Inflammatory macrophage (primary cell): ENCODE measurements at regions not wholly inside any gene's neighbourhood (a gene's known extent, or its start where the extent isn't known, plus 50 kb on each side); places are given as distances from the start of the nearest gene placed in this dataset.

Experiments
- DNase-seq, 2 donors: peaks; one replicate each; pipeline ENCODE4 v3.0.0-alpha.2; 2020 to 2022

DNA sequence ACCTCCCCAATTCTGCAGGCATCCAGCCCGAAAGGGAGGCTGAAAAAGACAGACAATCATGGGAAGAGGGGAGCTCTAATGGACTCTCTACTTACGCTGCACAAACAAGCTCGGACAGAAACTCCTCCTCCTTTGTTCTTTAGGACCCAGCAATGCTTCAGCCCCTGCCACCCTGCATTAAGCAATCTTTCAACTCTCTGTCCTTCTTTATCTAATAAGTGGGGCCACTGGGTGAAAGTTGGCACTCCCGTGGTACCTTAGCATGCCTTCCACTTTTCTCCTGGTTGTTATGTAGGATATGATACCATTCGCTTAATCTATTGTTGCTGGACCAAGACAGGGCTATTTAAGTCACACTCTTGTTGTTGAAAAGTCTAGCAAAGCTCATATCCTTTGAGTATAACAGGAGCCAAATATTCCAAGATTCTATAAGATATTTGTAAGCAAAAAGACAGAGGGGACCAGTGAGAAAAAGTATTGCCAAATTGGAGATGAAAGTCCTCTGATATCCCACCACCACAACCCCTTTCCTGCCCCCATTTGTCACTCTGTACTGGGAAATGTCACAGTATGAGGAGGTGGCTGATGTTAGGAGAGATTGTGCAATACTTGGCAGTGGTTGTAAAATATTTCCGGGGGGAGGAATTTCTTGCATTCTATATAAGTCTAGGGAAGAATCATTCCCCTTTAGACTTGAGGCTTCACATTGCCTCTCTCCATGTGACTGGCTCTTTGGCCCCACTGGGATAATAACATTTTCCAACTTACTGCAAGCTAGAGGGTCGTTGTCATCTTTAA lies 137.3 kb upstream of the GJB5 start:
- peak; percentile 22 to 35 for DNase-seq

DNA sequence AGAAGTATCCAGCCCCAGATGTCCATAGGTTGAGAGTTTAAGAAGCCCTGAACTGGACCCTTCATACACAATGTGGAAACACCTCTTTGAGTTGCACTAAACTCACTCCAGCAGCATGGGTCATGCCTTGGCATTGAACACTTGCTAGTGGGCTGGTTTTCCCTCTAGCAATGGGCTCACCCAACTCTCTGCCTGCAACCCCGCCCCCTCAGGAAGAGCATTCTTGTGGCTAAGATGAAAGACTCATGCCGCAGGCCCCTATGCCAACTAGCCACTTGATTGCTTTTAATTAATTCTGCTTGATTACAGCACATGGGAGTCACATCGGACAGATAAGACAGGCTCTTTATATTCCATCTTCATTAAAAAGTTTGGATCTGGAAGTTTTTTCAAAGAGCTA lies 136.5 kb upstream of the GJB5 start:
- DNase-seq, result no peak

DNA sequence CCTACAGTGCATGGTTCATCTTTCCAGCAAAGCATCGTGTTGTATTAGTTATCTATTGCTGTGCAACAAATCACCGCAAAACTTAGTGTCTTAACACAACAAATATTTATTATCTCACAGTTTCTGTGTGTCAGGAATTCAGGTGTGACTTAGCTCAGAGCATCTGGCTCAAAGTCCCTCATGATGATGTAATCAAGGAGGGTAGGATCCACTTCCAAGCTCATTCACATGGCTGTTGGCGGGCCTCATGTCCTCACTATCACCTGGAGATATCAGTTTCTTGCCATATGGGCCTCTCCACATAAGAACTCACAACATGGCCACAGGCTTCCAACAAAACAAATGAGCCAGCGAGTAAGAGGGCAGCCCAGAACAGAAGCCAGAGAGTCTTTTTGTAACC lies 135.6 kb upstream of the GJB5 start:
- DNase-seq, result no peak

DNA sequence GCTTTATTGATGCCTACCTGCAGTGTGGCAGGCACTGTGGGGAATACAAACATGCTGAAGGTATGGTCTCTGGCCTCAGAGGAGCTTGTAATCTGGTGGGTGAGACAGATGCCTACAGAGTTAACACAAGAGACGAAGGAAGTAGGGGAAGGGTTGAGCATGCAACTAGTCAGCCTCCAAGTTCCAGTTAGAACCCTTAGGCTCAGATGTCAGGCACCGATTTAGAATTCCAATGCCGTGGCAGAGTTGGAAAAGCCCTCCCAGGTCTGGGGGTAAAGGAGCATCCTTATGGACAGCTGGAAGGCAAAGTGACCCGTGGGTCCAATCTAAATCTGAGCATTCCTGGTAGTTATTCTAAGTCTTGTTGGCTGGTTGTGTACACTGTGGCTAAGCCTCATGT lies 132.9 kb upstream of the GJB5 start:
- DNase-seq, result no peak

DNA sequence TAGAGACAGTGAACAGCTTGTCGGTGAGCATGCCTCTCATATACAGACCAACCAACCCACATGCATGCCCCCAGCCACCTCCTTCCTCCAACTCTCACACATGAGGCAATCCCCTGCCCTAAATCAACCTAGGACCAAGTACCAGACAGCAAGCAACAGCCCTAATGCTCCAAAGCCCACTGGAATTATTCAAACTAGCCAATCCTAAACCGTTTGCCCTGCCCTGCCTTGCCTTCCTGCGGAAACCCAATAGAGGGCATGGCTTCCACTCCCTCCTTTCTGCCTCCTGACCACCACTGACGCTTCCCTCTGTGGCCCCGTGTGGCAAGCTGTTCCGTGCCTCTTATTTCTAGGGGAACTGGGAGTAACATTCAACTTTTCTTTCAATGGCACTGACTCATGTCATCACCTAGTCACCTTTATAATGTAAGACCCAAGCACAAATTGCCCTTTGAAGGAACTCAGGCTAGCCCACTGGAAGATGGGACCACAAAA lies 129.3 kb upstream of the GJB5 start:
- peak; percentile 3 to 24 for DNase-seq

DNA sequence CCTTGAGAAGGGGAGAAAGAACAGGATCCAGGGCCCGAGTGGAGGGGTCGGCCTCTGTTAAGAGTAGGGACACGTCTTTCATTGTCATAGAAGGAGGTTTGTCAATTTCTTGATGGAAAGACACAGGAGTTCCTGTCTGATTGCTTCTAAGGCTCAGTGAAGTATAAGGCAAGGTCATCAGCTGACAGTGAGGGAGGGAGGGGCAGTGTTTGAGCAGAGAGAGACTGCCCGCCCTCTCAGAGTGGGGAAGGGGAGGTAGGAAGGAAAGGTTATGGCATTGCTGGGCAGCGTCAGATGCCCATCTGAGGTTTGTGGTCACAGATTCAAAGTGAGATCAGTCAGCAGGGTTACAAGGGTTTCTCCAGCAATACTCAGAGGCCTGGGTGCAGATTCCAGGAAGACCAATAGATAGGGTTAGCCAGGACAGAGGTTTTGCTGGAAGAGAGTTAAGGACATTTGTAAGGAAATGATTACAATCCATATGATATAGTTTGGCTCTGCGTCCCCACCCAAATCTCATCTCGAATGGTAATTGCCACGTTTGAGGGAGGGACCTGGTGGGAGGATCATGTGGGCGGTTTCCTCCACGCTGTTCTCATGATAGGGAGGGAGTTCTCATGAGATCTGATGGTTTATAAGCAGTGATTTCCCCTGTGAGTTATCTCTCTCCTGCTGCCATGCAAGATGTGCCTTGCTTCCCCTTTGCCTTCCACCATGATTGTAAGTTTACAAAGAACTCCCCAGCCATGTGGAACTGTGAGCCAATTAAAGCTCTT lies 127.2 kb upstream of the GJB5 start:
- peak in 1 of 2 donors; percentile 7 for DNase-seq

DNA sequence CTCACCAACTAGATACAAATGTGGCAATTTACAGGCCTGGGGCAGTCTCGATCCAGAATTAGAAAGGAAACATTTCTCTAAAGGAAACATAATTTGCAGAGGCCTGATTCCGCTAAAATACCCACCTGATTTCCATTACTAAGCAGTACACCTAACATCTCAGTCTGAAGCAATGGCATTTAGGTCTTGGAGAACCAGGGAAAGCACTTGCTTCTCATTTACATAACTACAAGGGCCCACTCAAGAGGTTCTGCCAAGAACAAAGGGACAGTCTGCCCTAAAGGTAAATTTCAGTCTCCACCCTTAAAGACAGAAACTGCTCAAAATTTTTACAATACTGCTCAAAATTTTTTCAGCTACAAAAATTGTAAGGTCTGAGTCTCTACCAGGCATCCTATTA lies 123.7 kb upstream of the GJB5 start:
- no peak for DNase-seq

DNA sequence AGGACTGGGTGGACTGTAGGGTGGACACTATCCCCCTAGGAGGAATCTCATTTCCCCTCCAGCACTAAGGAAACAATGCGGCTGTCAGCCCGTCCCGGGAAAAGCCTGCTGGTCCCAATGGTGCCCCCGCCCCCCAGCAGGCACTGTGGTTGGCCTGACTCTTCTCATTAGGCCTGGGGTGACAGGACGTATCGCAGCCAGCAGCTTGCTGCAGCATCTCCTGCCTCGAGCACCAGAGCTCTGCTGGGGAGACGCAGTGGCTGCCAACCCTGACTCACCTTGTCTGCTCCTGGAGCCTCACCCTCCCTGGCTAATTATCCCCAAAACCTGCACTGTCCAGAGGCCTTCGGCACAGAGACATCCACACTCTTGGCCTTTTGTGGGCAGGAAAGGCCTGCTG lies 115.1 kb upstream of the GJB5 start:
- no peak for DNase-seq

DNA sequence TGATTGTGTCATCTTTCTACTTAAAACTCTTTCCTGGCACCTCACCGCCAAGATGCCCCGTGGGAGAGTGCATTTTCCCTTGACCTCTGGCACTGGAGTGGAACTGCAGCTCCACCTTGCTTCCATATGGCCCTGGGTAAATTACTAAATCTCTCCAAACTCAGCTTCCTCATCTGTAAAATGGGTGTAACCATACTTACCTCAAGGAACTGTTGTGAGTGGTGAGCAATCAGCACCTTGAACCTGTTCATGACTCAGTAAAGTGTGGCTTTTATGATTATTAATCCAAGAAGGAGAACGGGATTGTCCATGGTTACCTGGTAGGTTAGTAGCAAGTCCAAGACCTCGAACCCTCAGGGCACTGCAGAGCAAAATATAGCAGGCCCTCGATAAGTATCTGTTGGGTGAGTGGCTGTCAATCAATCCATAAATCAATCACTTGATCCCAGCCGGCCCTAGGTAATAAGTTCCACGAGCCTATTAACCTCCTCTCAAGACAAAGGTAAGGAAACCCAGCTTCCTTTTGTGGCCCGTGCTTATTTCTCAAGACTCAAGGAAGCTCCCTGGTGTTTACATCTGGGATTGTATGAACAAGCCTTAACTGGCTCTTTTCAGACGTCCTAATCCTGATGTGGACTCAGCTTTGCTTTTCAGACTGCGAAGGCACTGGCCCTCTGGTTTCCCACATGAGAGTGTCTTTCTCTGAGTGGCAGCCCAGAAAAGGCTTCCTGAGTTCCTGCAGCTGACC lies 114.0 kb upstream of the GJB5 start:
- DNase-seq, result no peak

DNA sequence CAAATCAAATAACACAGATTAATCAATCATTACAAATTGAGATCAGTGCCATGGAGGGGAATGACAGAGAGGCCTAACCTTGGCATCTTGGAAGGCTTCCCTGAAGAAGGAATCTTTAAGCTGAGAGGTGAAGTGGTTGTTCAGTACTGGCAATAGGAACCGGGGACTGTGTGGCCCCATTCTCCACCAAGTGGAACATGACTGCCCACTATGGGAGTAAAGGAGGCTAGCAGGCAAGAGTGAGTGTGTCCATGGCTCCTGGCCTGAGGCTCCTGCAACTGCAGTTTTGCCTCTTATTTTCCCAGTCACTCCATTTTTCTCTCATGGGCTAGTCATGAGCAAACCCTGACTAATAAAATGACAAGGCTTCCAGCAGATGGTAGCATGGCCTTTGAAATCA lies 112.2 kb upstream of the GJB5 start:
- no peak for DNase-seq

DNA sequence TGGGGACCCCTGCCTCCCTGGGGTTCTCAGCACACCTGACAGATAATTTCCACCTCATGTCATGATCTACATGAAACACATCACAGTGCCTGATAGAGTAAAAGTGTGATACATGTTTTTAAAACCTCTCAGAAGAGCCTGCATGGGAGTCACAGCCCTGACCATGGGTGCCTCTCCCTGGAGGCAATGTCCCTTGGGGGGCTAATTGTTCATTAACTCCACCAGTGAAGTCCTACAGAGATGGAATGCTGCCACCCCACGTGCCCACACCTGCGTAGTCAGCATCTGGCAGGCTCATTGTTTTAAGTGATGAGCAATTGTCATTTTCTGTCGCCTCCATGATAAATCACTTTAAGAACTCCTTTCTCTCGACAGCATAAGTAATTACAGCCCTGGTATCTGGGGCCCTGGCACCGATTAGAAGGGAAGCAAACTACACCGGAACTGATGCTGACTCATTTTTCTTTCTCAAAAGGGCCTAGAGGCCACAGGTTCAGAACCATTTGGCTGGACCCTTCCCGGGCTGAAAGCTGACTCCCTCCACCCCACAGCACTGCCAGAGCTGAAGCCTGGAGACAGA lies 109.6 kb upstream of the GJB5 start:
- DNase-seq, result no peak

DNA sequence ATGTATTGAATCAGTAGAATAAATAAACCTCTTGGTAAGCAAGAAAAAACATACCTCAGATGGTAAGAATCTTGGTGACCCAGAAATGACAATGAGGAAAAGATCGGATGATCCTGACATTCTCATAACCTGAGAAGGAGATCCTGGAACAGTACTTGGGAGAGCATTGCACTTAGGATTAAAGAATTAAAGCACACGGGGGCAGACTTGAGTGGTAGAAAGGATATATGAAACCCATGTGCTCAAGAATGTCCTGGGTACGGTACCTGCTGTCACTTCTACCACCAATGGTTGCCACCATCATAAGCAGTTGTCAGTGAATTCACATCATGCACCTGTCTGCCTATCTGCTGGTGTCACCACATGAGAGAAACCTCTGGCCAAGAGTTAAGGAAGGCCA lies 108.9 kb upstream of the GJB5 start:
- no peak for DNase-seq

DNA sequence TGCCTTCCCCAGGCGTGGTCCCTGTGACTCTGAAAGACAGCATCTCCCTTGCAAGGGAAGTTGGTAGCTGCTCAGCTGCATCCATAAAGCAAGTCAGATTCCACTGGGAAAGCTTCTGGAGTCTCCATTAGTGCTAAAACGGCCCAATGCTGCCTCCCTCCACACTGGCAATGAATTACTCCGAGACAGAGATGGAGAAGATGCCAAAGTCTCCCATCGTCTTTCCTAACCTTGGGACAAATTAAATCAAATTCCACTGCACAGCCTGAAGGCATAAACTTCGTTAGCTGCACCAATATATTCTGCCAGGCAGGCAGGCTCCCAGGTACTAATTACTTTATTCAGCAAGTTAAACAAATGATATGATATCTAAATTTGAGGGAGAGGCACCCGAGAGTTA lies 106.3 kb upstream of the GJB5 start:
- DNase-seq, result no peak

DNA sequence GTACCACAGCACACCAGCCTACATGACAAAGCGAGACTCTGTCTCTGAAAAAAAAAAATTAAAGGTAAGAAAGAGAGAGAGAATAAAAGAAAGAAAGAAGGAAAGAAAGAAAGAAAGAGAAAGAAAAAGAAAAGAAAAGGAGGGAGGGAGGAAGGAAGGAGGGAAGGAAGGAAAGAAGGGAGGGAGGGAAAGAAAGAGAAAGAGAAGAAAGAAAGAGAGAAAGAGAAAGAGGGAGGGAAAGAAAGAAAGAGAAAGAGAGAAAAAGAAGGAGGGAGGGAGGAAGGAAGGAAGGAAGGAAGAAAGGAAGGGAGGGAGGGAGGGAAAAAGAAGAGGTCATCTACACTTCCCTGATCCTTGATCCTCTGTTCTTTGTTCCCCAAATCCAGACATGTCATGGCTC lies 104.8 kb upstream of the GJB5 start:
- no peak for DNase-seq

DNA sequence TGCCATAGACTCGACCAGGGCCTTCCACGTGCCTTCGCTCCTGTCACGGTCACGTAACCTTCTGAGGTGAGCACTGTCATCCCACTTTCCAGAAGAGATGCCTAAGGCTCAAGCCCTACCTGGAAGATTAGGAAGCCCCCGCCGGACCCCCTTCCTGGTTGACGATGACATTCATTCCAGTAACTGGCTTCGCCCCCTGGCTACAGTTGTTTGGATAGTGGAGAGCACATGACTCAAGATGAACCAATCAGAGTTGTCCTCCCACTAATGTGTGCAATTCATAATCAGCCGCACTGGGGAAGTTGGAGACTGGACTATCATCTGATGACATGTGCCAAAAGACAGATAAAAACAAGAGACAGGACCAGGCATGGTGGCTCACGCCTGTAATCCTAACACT lies 104.0 kb upstream of the GJB5 start:
- DNase-seq, result no peak

DNA sequence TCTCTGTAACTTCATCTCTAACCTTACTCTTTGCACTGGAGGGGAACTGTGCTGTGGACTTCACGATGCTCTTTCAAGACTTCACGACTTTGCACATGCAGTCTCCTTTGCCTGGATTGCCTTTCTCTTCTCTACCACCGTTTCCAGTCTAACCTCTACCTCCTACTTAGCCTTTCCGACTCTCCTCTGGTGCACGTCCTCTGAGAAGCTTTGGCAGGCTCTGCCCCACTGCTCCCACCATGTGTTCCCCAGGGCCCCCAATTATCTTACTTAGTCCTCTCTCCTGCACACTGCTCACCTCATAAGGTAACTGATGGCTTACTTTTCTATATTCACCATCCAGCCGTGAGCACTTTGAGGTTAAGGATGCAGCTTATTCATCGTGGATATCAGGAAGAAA lies 101.7 kb upstream of the GJB5 start:
- no peak for DNase-seq

DNA sequence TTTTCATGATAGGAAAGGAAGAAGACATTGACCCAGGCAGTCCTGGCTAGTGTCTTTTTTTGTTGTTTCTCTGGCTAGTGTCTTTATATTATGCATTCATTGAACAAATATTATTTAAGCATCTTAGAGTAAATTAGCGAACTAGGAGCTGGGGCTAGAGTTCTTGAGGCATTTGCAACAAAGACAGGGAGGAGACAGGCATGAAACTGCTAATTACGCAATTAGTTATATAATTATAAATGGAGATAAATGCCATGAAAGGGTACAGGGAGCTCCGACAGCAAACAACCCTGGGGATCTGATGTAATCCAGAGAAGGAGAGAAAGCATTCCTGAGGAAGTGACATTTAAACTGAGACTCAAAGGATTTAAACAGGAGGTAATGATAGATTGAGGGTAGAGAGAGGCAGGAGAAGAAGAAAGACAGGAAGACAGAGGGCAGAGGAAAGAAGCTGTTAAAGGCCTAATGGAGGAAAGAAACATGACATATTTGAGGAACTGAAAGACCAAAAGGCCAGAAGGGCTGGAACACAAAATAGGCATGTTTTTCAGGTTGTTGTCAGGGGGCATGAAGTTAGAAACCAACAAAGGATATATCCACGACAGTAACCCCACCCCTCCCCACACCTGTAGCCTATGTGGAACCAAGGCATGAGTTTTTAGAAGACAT lies 99.5 kb upstream of the GJB5 start:
- no peak for DNase-seq

DNA sequence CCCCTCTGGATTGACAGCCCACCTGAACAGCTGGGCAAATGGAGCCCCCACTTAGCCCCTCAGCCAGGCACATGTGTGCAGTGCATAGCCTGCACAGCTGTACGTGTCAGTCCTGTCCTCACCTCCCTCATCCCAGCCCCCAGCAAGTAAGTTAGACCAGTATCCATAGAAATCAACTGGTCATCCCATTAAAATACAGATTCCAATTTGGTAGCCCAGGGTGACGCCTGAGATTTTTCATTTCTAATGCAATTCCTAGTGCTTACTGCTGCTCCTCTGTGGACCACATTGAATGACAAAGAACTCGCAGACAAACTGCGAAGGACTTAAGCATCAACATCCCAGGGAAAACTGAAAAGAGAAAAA lies 99.0 kb upstream of the GJB5 start:
- no peak for DNase-seq

DNA sequence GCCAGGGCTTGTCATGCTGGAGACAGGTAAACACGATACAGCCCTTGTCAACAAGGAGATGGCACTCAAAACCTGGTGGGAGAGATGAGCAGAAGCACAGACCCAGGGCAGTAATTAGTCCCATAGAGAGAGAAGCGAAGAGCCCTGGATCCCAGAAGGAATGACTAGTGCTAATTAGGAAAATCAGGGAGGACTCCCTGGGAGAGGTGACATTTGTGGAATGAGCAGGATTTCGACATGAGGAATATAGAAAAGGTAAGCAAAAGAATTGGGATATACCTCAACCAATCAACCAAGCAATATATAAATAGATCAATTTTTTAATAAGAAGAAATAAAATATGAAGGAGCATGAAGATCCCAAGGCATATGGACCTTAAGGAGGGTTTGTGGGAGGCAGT lies 98.5 kb upstream of the GJB5 start:
- DNase-seq, result no peak

DNA sequence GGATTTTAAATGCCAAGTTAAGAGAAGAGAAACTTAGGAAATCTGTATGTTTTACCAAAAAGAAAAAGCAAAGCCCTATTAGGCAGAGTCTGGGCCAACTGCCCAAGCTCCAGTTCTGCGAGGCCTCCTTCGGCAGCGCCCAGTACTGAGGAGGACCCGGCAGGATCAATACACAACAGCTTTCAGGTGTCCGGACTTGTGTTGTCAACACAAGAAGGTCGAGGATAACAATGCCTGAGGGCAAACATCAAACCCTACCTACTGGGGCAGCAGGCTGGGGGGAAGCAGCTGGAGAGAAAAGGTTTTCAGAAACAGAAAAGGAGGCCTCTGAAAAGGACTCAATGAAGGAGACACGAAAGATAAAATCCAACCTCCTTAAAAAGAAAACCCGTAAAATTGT lies 98.1 kb upstream of the GJB5 start:
- no peak for DNase-seq

DNA sequence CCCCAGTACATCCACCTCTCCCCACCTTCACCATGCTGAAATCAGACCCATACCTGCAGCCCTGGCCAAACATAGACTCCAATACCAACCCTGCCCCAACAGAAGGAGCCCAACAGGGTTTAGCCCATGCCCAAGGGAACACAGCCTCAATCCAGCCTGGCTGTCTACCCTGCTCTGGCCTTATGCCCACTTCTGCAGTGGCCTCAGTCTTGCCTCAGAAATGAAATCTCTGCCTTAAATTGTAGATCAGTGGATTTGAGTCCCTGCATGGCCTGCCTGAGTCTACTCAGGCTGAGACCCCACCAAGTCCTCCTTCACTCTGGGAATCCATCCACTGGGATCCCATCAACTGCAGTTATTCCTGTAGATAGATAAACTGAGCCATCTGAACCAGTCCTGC lies 97.6 kb upstream of the GJB5 start:
- no peak for DNase-seq

DNA sequence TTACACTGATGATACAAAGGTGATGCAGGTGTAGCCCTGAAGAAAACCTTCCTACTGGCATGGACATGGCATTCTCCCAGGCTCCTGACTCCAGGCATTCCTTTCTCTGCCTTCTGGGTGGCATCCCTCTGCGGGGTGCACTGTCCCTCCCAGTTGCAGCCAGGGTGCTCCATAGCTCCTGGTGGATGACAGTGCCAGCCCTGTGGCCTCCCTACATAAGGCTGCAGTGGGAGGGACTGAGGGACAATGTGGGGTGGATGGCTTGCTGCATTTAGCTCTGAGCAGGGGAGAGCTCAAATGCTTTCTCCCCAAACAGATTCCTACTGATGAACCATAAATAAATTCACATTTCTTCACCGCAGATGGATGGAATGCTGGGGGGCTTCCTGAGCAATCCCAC lies 97.0 kb upstream of the GJB5 start:
- no peak for DNase-seq

DNA sequence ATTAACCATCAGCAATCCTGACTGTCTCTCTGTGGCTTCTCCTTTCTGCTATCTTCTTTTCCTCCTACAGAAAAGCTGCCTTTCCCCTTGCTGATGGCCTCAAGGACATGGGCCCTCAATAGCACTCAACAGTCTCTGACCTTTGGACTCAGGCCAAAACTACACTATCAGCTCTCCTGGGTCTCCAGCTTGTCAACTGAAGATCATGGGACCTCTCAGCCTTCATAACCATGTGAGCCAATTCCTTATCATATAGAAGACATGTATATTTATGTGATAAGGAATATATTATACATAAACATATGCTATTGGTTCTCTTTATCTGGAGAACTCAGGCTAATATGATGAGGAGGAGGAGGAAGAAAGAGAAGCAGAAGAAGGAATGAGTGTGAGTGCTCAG lies 91.8 kb upstream of the GJB5 start:
- no peak for DNase-seq
